ENCODE measurements at regions not wholly inside any gene's neighbourhood (a gene's known extent, or its start where the extent isn't known, plus 50 kb on each side); places are given as distances from the start of the nearest gene placed in this dataset.

DNA sequence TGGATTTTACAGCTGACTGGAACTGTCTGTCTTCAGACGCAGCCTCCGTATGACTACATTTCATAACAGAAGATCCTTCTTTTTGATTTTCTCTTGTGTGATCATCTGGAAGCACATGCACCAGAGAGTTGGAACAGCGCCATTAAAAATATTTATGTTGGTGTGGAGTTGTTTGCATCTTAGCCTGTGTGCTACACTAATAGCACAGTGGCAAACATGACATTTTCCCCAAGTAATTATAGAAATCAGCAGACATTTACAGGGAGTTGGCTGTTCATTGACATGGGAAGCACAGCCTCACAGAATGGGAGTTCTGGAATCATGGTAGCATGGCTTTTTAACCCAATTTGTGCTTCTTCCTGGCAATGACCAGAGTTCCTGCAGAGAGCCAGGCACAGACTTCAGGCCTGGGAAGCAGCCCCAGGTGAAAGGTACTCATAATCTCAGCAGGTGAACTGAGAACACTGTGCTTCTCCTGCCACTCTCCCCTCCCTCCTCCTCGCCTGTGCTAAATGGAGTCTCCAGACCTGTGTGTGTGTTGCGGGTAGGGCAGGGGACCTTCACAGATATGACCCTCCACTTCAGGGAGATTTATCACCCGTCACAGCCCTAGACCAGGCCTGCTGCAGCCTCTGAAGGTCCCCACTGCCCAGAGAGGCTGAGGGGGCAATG is 82.8 kb upstream of the PLET1 start:
- no peak overlapping the region for H2AFZ ChIP-seq (ENCODE audit: low read length)
- no peak overlapping the region for H3K27ac ChIP-seq (ENCODE audit: low read depth, low read length)
- no peaks in the 10 kb centered on the region for H4K20me1 ChIP-seq (ENCODE audit: insufficient read depth, low read length)
- H3K4me1 ChIP-seq (ENCODE audit: insufficient read depth, low read length), result no peaks in the 10 kb centered on the region
- H3K9me3 ChIP-seq (ENCODE audit: low read depth, low read length), result no peaks in the 10 kb centered on the region
- TF ChIP-seq, protein P1, sequence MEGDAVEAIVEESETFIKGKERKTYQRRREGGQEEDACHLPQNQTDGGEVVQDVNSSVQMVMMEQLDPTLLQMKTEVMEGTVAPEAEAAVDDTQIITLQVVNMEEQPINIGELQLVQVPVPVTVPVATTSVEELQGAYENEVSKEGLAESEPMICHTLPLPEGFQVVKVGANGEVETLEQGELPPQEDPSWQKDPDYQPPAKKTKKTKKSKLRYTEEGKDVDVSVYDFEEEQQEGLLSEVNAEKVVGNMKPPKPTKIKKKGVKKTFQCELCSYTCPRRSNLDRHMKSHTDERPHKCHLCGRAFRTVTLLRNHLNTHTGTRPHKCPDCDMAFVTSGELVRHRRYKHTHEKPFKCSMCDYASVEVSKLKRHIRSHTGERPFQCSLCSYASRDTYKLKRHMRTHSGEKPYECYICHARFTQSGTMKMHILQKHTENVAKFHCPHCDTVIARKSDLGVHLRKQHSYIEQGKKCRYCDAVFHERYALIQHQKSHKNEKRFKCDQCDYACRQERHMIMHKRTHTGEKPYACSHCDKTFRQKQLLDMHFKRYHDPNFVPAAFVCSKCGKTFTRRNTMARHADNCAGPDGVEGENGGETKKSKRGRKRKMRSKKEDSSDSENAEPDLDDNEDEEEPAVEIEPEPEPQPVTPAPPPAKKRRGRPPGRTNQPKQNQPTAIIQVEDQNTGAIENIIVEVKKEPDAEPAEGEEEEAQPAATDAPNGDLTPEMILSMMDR (IDR thresholded peaks at IDR 0.05; ENCODE audit: extremely low read depth, low read depth, low read length), result no peak
- H3K36me3 ChIP-seq (ENCODE audit: insufficient read depth, low read length), result no peaks in the 10 kb centered on the region
- H3K27me3 ChIP-seq (ENCODE audit: insufficient read depth, low read length), result no peaks in the 10 kb centered on the region
- H3K4me3 ChIP-seq (ENCODE audit: insufficient read depth, low read length), result no peak overlapping the region
- no peak overlapping the region for H3K4me2 ChIP-seq (ENCODE audit: insufficient read depth, low read length)
- peak; percentile 31 for DNase-seq (ENCODE audit: insufficient read length, low spot score, missing footprints)
- H3K79me2 ChIP-seq (ENCODE audit: insufficient read depth, low read length), result no peaks in the 10 kb centered on the region

DNA sequence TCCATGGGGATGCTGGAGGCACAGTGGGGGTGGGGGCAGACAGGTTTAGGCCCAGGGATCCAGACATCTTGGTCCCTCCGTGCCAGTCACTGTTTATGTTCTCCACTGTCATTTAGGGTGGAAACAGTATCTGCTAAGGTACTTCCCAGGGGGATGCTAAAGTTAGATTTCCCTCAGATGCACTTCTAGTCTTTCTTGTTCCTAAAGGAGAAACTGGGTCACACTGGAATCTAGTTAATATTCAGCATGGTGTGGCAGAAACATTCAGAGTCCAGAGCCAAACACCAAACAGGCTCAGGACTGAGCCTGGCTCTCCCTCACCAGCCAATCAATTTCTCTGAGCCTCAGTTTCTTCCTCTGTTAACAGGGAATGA is 83.4 kb upstream of the PLET1 start:
- TF ChIP-seq, protein P1 (IDR thresholded peaks at IDR 0.05; ENCODE audit: extremely low read depth, low read depth, low read length), result no peak
- Histone ChIP-seq H3K27ac (ENCODE audit: low read depth, low read length) (no peak overlapping the region), H2AFZ (ENCODE audit: low read length) (no peak overlapping the region), H3K79me2 (ENCODE audit: insufficient read depth, low read length) (no peaks in the 10 kb centered on the region), H3K4me2 (ENCODE audit: insufficient read depth, low read length) (no peak overlapping the region), H3K9me3 (ENCODE audit: low read depth, low read length) (no peaks in the 10 kb centered on the region), H3K4me1 (ENCODE audit: insufficient read depth, low read length) (no peaks in the 10 kb centered on the region), H3K4me3 (ENCODE audit: insufficient read depth, low read length) (no peak overlapping the region), H3K36me3 (ENCODE audit: insufficient read depth, low read length) (no peaks in the 10 kb centered on the region), H4K20me1 (ENCODE audit: insufficient read depth, low read length) (no peaks in the 10 kb centered on the region), H3K27me3 (ENCODE audit: insufficient read depth, low read length) (no peaks in the 10 kb centered on the region)
- peak; percentile 29 for DNase-seq (ENCODE audit: insufficient read length, low spot score, missing footprints)

DNA sequence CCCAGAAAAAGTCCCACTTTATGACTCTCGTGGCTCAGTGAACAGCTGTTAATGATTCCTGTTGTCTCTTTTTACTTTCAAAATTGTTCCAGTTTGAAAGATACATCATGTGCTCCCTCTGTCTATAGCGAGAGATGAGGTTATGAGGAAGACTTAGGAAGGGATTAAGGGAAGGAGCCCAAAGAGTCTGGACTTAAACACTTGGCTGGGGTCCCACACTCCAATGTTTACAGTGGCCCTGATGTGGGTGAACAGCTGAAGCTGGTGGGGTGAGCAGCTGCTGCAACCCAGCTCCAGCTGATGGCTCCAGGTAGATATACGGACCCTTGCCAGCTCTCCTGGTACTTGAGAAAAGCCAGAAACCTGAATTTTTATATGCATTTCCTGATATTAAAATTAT is 84.5 kb upstream of the PLET1 start:
- Histone ChIP-seq H3K4me1 (ENCODE audit: insufficient read depth, low read length) (no peaks in the 10 kb centered on the region), H2AFZ (ENCODE audit: low read length) (no peak overlapping the region), H3K9me3 (ENCODE audit: low read depth, low read length) (no peaks in the 10 kb centered on the region), H3K36me3 (ENCODE audit: insufficient read depth, low read length) (no peaks in the 10 kb centered on the region), H3K27ac (ENCODE audit: low read depth, low read length) (no peak overlapping the region), H3K4me3 (ENCODE audit: insufficient read depth, low read length) (no peak overlapping the region), H3K4me2 (ENCODE audit: insufficient read depth, low read length) (no peak overlapping the region), H3K79me2 (ENCODE audit: insufficient read depth, low read length) (no peaks in the 10 kb centered on the region), H3K27me3 (ENCODE audit: insufficient read depth, low read length) (no peaks in the 10 kb centered on the region), H4K20me1 (ENCODE audit: insufficient read depth, low read length) (no peaks in the 10 kb centered on the region)
- TF ChIP-seq, protein P1 (IDR thresholded peaks at IDR 0.05; ENCODE audit: extremely low read depth, low read depth, low read length), result no peak
- no peak for DNase-seq (ENCODE audit: insufficient read length, low spot score, missing footprints)

DNA sequence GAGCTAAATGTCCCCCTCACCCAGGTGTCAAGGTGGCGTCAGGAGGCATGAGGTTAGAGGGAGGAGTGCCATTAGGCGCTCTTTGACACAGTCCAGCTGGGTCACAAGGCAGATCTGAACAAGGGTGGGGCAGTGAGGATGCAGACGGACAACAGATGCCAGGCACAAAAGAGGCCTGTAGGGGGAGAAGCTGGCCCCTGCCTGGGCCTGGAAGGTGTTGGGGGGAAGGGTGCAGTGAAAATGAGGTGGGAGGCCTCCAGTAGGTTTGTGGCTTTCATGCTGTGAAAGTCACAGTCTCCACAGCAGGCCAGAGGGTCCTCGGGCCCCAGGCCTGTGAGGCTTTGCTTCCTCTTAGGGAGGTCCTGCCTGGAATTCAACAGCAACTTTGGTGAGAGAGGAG is 85.0 kb upstream of the PLET1 start:
- Histone ChIP-seq H3K79me2 (ENCODE audit: insufficient read depth, low read length) (no peaks in the 10 kb centered on the region), H2AFZ (ENCODE audit: low read length) (no peak overlapping the region), H3K4me1 (ENCODE audit: insufficient read depth, low read length) (no peaks in the 10 kb centered on the region), H3K4me3 (ENCODE audit: insufficient read depth, low read length) (no peak overlapping the region), H4K20me1 (ENCODE audit: insufficient read depth, low read length) (no peaks in the 10 kb centered on the region), H3K27ac (ENCODE audit: low read depth, low read length) (no peak overlapping the region), H3K9me3 (ENCODE audit: low read depth, low read length) (no peaks in the 10 kb centered on the region), H3K36me3 (ENCODE audit: insufficient read depth, low read length) (no peaks in the 10 kb centered on the region), H3K27me3 (ENCODE audit: insufficient read depth, low read length) (no peaks in the 10 kb centered on the region), H3K4me2 (ENCODE audit: insufficient read depth, low read length) (no peak overlapping the region)
- no peak for DNase-seq (ENCODE audit: insufficient read length, low spot score, missing footprints)
- TF ChIP-seq, protein P1 (IDR thresholded peaks at IDR 0.05; ENCODE audit: extremely low read depth, low read depth, low read length), result no peak

Data from osteoblast (primary cell).